ENCODE measurements at regions not wholly inside any gene's neighbourhood (a gene's known extent, or its start where the extent isn't known, plus 50 kb on each side); places are given as distances from the start of the nearest gene placed in this dataset.

DNA sequence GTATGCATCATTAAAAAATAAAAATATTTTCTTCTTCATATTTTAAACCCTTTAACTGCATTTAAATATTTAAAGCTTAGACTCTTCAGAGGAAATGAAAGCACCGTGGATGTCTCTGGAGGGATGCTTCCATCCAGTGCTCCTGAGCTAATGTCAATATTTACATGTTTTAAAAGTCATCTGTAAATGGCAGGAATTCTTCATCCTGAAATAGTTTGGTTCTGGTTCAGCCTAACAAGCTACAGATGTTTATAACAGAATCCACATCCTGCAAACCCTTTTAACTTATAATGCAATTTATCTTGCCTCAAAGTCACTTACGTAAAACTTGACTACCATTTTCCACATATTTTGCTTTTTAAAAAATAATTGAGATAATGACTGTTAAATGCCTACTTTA is 1207.3 kb downstream of the SLC16A7 start:
- no peak for DNase-seq

DNA sequence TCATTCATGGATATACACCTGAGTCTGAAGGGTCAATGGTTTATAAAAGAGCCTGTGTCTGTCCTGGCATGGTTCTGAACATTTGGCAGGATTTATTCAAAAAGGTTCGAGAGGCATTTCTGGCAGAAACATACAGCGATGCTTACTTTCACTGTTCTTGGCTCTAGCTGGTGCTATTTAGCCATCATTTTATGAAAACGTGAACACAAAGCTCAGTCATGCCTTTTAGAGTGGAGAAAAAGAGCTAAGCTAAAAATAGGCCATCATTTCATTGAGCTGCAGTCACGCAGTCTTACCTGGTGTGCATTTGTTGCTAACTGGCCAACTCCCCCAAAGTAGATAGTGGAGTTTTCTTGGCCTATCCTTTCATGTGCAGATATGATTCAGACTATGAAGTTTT is 1209.5 kb downstream of the SLC16A7 start:
- no peak for DNase-seq

DNA sequence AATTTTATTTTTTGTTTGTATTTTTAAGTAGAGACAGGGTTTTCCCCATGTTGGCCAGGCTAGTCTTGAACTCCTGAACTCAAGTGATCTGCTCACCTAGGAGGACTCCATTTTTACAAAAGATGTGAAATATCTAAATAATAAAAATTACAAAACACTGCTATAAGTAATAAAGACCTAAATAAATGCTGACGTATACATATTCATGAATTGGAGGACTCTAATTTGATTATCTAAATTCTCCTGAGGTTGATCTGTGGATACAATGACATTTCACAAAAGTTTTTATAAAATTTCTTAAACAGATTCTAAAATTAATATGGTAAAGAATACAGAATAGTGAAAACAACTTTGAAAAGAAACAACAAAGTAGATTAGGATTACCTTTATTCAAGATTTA is 1224.0 kb downstream of the SLC16A7 start:
- DNase-seq = no peak

DNA sequence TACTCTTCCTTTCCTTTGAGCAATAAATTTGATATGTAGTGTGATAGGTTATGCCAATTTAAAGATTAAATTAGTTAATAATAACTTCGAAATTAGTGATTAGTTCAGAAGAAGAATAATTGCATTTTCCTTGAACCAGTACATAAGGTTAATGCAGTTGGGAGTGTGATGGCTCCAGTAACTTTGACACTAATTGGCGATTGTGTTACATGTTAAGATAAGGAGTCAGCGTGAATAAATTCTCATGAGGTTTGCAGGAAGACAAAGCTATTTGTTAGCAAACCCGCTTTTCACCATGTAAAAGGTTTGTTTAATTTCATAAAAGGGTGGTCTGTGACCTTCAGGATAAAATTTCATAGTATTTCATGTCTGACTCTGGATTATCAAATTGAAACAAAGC is 1226.8 kb downstream of the SLC16A7 start:
- no peak for DNase-seq

DNA sequence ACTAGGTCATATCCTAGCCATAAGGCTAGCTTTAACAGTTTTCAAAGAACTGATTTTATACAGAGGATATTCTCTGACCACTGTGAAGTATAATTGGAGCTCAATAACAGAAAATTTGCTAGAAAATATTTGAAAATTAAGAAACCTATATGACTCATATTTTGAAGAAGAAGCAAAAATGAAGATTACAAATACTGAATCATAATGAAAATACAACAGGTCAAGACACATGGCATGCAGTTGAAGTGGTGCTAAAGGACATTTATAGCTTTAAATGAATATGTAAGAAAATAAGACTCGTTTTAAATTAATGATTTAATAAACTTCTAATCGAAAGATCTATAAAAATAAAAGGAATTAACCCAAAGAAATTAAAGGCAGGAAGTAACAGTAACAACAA is 1234.6 kb downstream of the SLC16A7 start:
- DNase-seq = no peak

DNA sequence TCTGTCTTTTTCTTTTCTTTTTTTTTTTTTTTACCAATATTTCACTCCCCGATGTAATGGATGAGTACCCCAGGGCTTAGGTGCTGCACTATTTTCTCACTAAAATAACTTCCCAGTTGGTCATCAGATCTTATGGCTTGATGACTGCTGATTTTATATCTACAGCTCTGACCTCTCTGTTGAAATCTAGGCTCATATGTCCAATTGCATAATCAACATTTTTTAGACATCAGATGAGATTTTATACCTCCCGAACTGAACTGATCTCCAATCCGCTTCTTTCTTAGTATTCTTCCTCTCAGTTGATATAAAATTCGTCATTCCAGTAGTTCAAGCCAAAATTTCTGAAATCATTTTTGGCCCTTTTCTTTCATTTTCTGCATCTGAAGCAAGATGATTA is 1236.5 kb downstream of the SLC16A7 start:
- DNase-seq = no peak

DNA sequence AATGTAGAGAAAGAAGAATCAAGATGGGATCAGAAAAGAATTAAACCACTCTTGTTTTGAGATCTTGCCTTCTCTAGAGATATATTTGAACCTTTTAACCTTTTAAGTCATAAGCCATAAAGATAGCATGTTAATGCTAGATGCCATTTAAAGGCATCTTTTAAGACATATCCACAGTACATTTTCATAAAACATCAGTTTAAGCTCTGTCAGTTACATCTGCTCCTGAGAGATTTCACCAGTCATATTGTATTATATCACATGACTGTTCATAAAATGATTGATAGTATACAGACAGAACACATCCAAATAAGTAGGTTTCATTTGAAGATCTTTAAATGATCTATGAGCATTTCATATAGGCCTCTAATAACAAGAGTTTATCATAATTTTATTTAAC is 1238.5 kb downstream of the SLC16A7 start:
- DNase-seq = no peak

DNA sequence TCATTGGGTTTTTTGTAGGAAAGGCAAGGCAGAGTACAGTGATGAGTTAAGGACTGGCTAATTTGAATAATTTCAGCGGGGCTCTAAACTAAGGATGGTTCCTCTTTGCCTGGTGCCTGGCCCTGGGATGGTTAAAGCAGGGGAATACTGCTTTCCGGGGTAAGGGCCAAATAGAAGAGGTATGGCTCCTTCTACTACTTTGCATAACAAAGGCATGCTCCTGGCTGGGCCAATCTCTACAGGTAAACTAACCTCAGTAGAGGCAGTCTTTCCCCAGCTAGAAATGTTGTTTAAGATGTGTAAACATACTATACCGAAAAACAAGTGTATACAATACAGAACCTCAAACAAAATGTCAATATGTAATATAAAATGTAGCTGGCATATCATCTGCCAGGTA is 1239.0 kb downstream of the SLC16A7 start:
- no peak for DNase-seq

DNA sequence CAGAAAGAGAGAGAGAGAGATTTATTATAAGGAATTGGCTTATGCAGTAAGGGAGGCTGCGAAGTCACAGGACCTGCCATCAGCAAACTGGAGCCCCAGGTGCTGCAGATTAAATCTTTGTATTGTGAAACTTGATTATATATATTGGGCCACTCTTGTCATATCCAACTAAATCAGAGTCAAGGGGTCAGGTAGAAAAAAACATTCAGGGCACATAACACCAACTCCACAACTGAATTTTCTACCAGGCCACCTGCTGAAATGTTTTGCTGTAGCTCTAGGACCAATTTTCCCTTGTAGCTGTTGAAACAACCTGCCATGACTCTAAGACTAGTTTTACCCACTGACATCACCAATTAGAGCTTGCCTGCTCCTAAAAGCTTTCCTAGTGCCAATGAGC is 1240.8 kb downstream of the SLC16A7 start:
- no peak for DNase-seq

DNA sequence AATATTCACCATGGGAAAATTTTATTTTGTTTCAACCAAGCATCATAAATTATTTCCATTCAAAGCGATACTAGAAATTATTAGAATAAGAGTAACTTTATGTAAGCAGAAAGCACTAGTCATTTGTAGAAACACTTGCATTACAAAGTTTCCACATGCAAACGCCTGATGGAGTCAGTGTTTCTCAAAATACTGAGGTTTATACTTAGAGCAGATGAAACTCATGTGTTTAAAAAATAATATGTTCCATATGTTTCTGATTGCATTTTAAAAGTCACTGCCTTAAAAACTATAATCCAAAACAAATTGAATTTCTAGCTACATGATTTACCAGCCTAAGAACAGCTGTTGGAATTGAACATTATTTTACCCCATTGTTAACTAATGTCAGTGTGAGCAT is 1246.4 kb downstream of the SLC16A7 start:
- no peak for DNase-seq

DNA sequence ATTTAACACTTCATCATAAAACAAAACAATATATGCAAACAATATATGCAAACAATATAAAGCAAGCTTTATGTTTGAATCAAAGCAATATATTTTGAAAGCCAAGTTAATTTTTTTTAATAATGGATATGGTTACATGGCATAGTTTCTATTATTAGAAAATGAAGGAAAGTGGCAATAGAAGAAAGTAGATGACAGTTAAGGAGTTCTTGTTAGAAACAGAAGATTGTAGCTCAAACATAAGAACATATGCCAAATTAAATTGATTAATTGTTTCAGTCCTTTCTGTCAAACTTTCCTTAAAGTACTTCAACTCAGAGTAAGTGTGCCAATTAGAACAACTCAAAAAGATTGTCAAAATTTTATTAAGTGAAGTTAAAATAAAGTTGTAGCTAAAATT is 1248.3 kb downstream of the SLC16A7 start:
- no peak for DNase-seq

DNA sequence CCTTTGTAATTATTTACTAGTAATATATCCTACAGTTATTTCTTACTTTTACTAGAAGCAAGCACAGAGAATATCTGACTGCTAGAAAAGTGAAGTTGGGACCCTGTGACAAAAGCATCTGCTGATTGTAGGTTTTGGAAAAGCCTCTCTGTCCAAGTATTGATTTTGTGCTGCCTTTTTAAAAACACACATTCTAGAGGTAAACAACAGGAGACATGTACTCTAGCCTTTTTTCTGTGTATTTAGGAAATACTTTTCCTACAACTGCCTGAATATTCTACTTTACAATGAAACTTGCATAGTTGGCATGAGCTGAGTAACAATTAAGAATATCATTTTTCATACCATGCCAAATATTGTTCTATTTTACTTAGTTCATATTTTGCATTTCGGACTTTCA is 1249.0 kb downstream of the SLC16A7 start:
- DNase-seq = no peak

DNA sequence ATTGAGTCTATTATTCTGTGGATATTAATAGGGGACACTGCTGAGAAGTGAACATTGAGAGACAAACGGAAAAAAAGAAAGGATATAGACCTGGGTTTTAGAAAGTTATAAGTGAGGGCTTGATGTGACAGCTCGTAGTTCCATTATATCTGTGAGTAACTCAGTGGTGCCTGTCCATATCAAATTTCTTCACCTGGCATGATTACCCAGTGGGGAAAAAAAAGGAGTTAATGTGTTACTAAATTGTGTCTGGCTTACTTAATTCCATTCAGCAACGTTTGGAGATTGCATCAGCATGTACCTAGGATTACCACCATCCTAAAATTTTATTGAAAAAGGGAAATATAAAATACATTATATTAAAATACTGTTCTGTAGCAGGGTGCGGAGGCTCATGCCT is 1249.9 kb downstream of the SLC16A7 start:
- no peak for DNase-seq

DNA sequence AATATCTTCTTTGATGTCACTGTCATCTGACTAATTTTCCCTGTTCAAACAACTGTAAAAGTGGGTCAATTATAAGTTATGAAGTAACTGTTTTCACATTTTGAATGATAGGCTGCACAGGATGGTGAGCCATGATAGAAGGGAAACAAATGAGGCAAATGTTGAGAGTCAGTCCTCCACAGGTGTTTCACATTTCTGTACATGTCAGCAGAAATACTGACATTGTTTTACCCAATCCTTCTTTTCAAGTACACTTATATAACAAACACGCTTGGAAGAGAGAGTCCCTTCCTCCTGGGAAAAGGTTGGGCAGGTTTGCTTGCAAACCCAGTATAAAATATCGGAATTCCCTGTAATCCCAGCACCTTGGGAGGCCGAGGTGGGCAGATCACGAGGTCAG is 1251.5 kb downstream of the SLC16A7 start:
- DNase-seq = no peak

DNA sequence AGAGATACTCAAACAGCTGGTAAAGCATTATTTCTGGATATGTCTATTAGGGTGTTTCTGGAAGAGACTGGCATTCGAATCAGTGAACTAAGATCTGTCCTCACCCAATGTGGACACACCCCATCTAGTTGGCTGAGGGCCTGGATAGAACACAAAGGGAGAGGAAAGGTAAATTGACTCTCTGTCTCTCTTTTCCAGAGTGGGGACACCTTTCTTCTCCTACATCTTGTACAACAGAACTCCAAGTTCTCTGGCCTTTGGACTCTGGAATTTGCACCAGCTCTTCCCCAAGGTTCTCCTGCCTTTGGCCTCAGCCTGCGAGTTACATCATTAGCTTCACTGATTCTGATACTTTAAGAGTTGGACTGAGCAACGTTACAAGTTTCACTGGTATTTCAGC is 1253.9 kb downstream of the SLC16A7 start:
- DNase-seq = no peak

DNA sequence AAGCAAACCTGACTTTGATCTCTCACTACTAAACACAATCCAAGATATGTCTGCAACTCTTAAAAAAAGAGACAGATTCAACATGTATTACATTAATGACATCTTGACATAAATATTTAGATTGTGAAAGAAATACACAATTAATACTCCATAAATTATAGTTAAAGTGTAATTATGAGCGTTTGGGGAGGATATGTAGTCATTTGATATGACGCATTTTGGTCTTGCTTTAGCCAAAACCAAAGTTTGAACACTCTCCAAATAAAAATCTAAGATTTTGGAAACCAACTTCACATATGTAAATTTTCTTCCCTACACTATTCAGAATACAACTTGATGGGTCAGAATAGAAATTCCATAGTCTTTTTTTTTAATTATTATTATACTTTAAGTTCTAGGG is 1257.6 kb downstream of the SLC16A7 start:
- DNase-seq = no peak

DNA sequence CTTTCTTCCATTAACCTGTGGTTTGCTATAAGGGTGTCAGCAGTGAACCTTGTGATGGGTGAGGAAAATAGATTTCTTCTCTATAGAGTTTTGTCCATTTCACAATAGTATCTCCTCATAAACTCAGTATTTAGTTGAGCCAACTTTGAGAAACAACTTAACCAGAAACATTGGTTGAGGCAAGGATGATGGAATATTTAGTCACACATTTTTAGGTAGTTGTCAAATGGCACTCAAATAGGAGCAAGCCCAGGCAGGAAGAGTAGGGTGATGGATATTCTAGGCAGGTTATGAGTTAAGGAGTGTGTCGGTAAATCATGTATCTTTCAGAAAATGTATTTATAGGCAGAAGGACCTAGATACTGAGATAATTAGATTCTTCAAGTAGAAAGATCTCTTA is 1267.6 kb downstream of the SLC16A7 start:
- DNase-seq = no peak

DNA sequence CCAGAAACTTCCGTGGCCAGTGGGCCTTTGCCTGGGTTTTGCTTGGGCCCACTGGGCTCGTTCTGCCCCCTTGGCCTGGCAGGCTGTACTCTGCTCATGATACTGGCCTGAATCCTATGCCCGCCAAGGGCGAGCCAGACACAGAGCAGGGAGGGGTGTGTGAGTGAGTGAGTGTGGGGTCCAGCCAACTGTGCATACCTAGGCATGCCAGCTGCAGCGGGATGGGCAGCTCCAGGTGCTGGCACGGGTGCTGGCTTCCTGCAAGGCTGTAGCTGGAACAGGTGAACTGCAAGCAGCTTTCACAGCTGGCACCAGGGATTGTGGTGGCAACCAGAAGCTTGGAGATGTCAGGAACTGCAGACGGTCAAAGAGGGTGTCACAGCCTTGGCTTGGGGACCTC is 1276.4 kb downstream of the SLC16A7 start:
- no peak for DNase-seq

DNA sequence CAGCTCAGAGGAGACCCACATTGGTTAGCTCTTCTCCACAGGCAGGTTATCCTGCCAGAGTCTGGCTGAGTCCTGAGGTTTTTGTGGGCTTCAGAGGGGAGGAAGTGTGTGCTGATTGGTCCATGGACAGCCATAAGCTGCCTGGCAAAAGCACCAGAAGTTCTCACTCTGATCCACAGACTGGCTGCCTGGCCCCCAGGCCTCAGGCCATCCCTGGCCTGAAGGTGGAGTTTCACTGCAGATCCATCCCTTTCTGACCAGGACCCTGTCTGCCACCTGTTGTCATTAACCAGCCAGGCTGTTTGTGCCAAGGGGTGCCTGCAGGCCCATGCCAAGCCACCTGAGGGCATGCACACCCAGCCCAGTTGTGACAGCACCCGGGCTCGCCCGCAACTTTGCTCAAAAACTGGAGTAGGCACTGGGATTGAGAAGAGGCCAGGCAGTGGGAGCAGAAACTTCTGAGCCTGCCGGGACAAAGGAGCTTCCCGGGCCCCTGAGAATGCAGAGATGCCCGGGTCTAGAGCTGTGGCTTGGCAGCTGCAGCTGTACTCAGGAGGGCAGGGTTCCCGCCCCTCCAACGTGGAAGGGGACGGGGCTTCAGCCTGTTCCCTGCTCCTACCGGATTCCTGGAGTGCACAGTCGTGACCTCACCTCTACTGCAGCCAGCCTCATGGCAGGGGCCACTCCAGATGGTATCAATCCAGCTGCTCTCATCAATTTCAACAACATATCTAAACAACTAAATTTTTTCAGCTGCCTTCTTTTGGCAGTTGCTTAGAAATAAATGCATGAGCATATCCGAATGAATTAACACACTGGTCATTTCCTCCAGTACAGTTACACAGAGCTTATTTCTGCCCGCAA is 1277.3 kb downstream of the SLC16A7 start:
- no peak for DNase-seq

DNA sequence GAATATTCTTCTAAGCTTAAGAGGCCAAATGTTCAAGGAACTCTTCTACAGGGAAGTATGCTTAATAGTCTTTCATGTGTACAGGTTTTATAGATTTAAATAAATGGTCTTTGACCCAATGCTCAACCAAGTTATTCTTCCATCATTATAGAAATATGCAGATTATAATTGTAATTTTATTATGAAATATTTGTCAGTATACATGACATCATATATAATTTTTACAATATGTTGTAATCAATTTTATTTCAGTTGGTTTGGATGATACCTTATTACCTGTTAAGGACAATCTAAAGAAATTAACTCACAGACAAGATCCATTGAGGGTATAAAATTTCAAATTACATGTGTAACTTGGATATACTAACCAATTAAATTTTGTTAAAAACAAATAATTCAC is 1278.3 kb downstream of the SLC16A7 start:
- DNase-seq = no peak

DNA sequence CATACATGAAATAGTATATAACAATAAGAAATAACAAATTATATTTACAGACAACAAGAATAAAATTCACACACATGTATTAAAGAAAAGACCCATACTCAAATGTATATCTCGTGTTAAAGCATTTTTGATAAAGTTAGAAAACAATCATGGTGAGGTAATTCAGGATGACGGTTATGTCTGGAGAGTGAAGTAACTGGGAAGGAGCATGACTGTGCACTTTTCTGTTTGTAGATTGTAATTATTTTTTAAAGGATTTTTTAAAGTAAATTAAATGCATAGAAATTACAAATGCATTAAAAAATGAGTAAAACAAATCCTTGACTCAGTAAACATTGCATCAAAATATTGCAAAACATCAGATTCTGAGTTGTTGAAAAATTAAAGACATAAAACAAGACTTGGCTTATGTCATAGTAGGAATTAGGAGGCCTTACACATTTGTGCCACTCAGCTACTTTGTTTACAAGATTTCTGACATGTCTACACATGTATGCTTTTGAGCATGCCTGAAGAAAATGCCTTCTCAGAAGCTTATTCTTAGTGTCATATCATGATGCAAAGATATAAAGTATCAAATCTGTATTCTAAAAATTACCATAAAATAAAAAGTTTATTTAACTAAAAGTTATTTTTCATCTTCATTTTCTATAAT is 1325.1 kb downstream of the SLC16A7 start:
- no peak for DNase-seq

DNA sequence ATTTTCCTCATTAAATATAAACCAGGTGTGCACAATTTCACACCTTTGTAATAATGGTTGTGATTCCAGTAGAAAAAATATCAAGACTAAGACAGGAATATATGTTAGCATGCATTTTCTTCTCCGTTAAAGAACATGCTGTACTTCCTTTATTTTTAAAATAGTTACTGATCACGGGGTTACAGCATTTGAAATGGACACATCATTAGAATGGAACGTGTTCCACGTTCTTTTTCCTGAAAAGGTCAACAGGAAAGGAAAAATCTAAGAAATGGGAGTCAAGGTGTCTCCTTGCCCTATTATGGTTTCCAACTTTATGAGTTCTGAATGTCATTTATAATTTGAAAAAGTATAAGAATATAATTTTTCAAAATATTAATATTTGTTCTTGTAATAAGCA is 1325.7 kb downstream of the SLC16A7 start:
- no peak for DNase-seq

DNA sequence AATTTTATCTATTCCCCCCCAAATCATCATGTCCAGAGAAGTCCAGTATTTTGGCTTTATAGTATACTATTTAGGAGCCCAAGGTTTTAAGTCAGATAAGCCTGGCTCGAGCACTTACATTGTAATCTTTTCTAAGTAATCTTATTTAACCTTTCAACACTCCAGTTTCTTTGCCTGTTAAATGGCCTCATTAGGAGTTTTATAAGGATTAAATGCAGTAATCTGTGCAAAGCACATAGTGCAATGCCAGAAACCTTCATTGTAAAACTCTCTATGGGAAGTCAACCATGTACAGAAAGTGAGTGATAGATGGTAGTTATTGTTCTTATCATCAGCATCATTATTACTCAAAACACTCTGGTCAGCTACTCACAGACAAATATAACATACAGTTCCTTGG is 1330.4 kb downstream of the SLC16A7 start:
- DNase-seq = no peak

DNA sequence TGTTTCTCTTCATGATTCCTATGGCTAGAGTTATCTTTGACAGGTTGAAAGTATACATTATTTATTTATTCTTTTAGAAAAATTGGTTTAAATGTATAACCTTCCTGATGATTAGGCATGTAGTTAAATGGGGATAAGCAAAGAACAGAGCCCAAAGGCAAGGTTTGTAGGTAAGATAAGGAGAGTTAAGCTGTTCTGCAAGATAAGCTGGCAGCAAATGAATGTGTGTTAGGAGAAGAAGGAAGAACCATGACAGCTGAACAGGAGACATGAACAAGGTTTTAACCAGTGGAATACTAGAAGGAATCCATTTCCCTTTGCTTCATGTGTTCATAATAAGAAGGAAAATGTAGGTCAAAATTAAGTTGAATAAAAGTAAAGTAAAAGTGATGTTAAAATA is 1330.1 kb upstream of the USP15 start:
- DNase-seq = no peak
